GM12891 (cell line): ENCODE measurements at regions not wholly inside any gene's neighbourhood (a gene's known extent, or its start where the extent isn't known, plus 50 kb on each side); places are given as distances from the start of the nearest gene placed in this dataset.

Source experiments
- POLR2A ChIP-seq: IDR thresholded peaks from 2 replicates; pipeline ENCODE4 v1.6.1; 2011; ENCODE audit warnings: low read depth, low read length, control low read depth
- POLR2AphosphoS5 ChIP-seq: IDR thresholded peaks from 2 replicates; pipeline ENCODE4 v1.6.1; 2011; ENCODE audit warnings: low read depth, low read length, control low read depth
- SPI1 ChIP-seq: IDR thresholded peaks from 2 replicates; pipeline ENCODE4 v1.6.1; 2011; ENCODE audit warnings: low read depth, low read length, control low read depth

DNA sequence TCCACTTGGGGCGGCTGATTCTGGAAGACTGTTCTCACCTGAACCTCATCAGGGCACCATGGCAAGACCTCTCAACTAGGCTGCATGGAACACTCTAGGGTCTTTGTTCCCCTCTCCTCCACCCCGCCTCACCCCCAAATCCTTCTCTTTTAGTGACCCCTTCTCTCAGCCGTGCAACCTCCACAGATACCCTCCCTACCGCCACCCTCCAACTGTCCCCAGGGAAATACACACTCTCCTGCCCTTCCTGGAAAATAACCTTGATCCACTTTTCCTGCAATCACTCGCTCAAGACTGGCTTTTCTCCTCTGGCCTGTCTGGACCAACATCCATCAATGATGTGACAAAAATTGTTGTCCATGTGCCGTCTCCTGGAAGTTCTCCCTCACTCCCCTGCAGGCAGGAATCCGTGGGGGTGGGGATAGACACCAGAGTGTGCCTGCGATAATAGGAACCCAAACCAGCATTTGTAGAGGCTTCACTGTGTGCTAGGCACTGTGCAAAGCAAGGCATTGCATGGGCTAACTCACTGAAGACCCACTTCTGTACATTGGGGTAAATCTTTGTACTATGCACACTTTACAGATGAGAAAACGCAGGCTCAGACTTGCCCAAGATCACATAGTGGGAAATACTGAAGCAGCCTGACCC, 160.1 kb upstream of the UBE2E1 start:
- TF ChIP-seq SPI1 (no peak), POLR2AphosphoS5 (no peak), POLR2A (no peak)
